GM12892 (cell line): ENCODE measurements at regions not wholly inside any gene's neighbourhood (a gene's known extent, or its start where the extent isn't known, plus 50 kb on each side); places are given as distances from the start of the nearest gene placed in this dataset.

Experiments used
- POLR2A ChIP-seq: IDR thresholded peaks from 2 replicates; pipeline ENCODE4 v1.6.1; 2011; ENCODE audit warnings: low read depth, low read length, control low read depth
- POLR2AphosphoS5 ChIP-seq: IDR thresholded peaks from 2 replicates; pipeline ENCODE4 v1.6.1; 2011; ENCODE audit warnings: low read depth, low read length, control low read depth

GRCh38 chr10:71138166-71138830, 74.1 kb upstream of the UNC5B start:
- TF ChIP-seq POLR2A (no peak), POLR2AphosphoS5 (no peak)
